Spleen (tissue), 7 donors: ENCODE measurements at regions not wholly inside any gene's neighbourhood (a gene's known extent, or its start where the extent isn't known, plus 50 kb on each side); places are given as distances from the start of the nearest gene placed in this dataset.

Experiments used
- CTCF ChIP-seq, 11 experiments: fragments of 200-600 bp in 7 of 11; fragments of 450-650 bp in 4 of 11; sonication (generic) in 4 of 11; IDR thresholded peaks in 8 of 11; conservative IDR thresholded peaks in 3 of 11; 1 replicate in 7 of 11; 2 replicates in 4 of 11; pipeline versions ENCODE4 v1.4.0 to v1.8.0; 2016 to 2021; ENCODE audit warnings: antibody characterized with exemption in 11 of 11, inconsistent platforms in 4 of 11, mild to moderate bottlenecking in 1 of 11
- POLR2A ChIP-seq, 3 donors: fragments of 450-650 bp; IDR thresholded peaks; one replicate each; pipeline ENCODE4 v1.5.1; 2017; ENCODE audit warnings: antibody characterized with exemption in 3 of 3, mild to moderate bottlenecking in 1 of 3
- POLR2AphosphoS5 ChIP-seq, 3 donors: sonication (generic); formaldehyde crosslinking; IDR thresholded peaks; one replicate each; pipeline ENCODE4 v1.5.1; 2017; ENCODE audit warnings: antibody characterized with exemption in 3 of 3
- donor health status: DM: no; HTN: no; CAD: no; lungs with moderate emphysema.
- donor health status: DM: no; HTN: no; CAD: no.
- donor health status: DM: no; HTN: no; CAD: no.

GRCh38 chr5:107232788-107233187 is 437.9 kb downstream of the EFNA5 start:
- no peak for TF ChIP-seq CTCF (IDR thresholded peaks at IDR 0.05 in 8 of 11, conservative IDR thresholded peaks at IDR 0.05 in 3 of 11)
- no peak for TF ChIP-seq POLR2A (IDR thresholded peaks at IDR 0.05)
- no peak for TF ChIP-seq POLR2AphosphoS5 (IDR thresholded peaks at IDR 0.05)
